OCI-LY7 (cell line): ENCODE measurements at regions not wholly inside any gene's neighbourhood (a gene's known extent, or its start where the extent isn't known, plus 50 kb on each side); places are given as distances from the start of the nearest gene placed in this dataset.

ENCODE experiments used
- BruUV-seq: library from RNA; stranded (reverse); fragments of 400-500 nt; replicated peaks from 2 replicates; lab custom pipeline; 2021; lab: Mats Ljungman, UMichigan
- CTCF ChIA-PET: fragments of 300-600 bp; sonication (Branson Sonifier 250); formaldehyde crosslinking; loops from one replicate; lab custom pipeline; 2022; ENCODE audit warnings: antibody characterized with exemption; ENCODE audit not compliant: unreplicated experiment; lab: Charles Lee
- POLR2A ChIA-PET: fragments of 300-600 bp; sonication (Branson Sonifier 250); formaldehyde crosslinking; loops from one replicate; lab custom pipeline; 2022; ENCODE audit warnings: antibody characterized with exemption; lab: Charles Lee
- DNase-seq: peaks from one replicate; pipeline ENCODE4 v3.0.0-alpha.2; 2015; ENCODE audit warnings: low spot score
- H2AFZ ChIP-seq: fragments of 200-600 bp; sonication (generic), shearing (Covaris generic); 2 replicates; pipeline ENCODE4 v1.6.1; 2014; ENCODE audit warnings: mild to moderate bottlenecking, antibody characterized with exemption, low read length, moderate library complexity
- H3K27ac ChIP-seq: fragments of 200-600 bp; sonication (generic); 2 replicates; pipeline ENCODE4 v1.5.1; 2014; ENCODE audit warnings: mixed run types, low read depth, mild to moderate bottlenecking, moderate library complexity, low read length, inconsistent platforms; ENCODE audit not compliant: poor library complexity, severe bottlenecking
- H3K36me3 ChIP-seq: fragments of 200-600 bp; sonication (generic); 2 replicates; pipeline ENCODE4 v1.6.1; 2014; ENCODE audit warnings: mild to moderate bottlenecking, antibody characterized with exemption, low read length, moderate library complexity, mixed read lengths; ENCODE audit not compliant: insufficient read depth
- H3K4me1 ChIP-seq: fragments of 200-600 bp; sonication (generic); 2 replicates; pipeline ENCODE4 v1.5.1; 2014; ENCODE audit warnings: mild to moderate bottlenecking, low read length; ENCODE audit not compliant: insufficient read depth, poor library complexity, severe bottlenecking
- H3K4me2 ChIP-seq: fragments of 200-600 bp; sonication (generic); 2 replicates; pipeline ENCODE4 v1.6.1; 2014; ENCODE audit warnings: mild to moderate bottlenecking, low read length
- H3K4me3 ChIP-seq: fragments of 200-600 bp; sonication (generic); 2 replicates; pipeline ENCODE4 v1.5.1; 2014; ENCODE audit warnings: mild to moderate bottlenecking, low read depth, low read length; ENCODE audit not compliant: poor library complexity, severe bottlenecking
- H3K79me2 ChIP-seq: fragments of 200-600 bp; sonication (generic); 2 replicates; pipeline ENCODE4 v1.6.1; 2016; ENCODE audit warnings: low read depth, mild to moderate bottlenecking, low read length, moderate library complexity, mixed read lengths; ENCODE audit not compliant: insufficient read depth
- H3K9me2 ChIP-seq: fragments of 200-600 bp; sonication (generic); 2 replicates; pipeline ENCODE4 v1.6.1; 2016; ENCODE audit warnings: mild to moderate bottlenecking, low read length, mixed read lengths; ENCODE audit not compliant: insufficient read depth
- H3K9me3 ChIP-seq: fragments of 200-600 bp; sonication (generic); 2 replicates; pipeline ENCODE4 v1.6.1; 2014; ENCODE audit warnings: mild to moderate bottlenecking, mixed run types, low read length, mixed read lengths
- H4K20me1 ChIP-seq: fragments of 200-600 bp; sonication (generic); 2 replicates; pipeline ENCODE4 v1.6.1; 2014; ENCODE audit warnings: mild to moderate bottlenecking, antibody characterized with exemption, low read length, moderate library complexity, mixed read lengths; ENCODE audit not compliant: insufficient read depth
- CTCF ChIP-seq: fragments of 200-600 bp; sonication (generic); conservative IDR thresholded peaks from 2 replicates; pipeline ENCODE4 v1.5.1; 2014; ENCODE audit warnings: mild to moderate bottlenecking, antibody characterized with exemption, low read length, moderate library complexity, mixed read lengths
- EZH2phosphoT487 ChIP-seq: fragments of 200-600 bp; sonication (generic); IDR thresholded peaks from 2 replicates; pipeline ENCODE4 v1.6.1; 2018; ENCODE audit warnings: low read depth, borderline replicate concordance, mild to moderate bottlenecking, mixed run types, antibody characterized with exemption, low read length, moderate library complexity, mixed read lengths
- intact Hi-C: fragments of 100-400 bp; cut with micrococcal nuclease; formaldehyde crosslinking; loops from one replicate; pipeline ENCODE4 v1.10.0; 2022; ENCODE audit not compliant: unreplicated experiment

GRCh38 chr6:163782436-163783003, 368.0 kb downstream of the QKI start:
- no peak for TF ChIP-seq EZH2phosphoT487
- TF ChIP-seq CTCF: no peak
- Histone ChIP-seq H3K9me2 (no peaks in the 10 kb centered on the region), H3K4me2 (no peak overlapping the region), H3K4me3 (no peak overlapping the region), H2AFZ (peak overlapping the region; percentile 27; the same call in 1 of the 2 replicates), H4K20me1 (no peaks in the 10 kb centered on the region), H3K4me1 (peaks cover 10% of the 10 kb centered on the region), H3K9me3 (no peaks in the 10 kb centered on the region), H3K27ac (no peak overlapping the region), H3K36me3 (no peaks in the 10 kb centered on the region), H3K79me2 (no peaks in the 10 kb centered on the region)
- no TSS peak for BruUV-seq
- peak; percentile 20 for DNase-seq
- POLR2A ChIA-PET: interaction anchor here (0.7 to 0.9 kb wide), 2 partner anchors 17 to 172 kb away, joined by 3 to 4 read pairs; no protein-coding TSS in a partner anchor
- CTCF ChIA-PET: no interaction called here
- intact Hi-C loops: no loop called here

- no peaks in the 10 kb centered on the region for H3K9me3 ChIP-seq
- no peaks in the 10 kb centered on the region for H3K79me2 ChIP-seq
- H3K4me1 ChIP-seq: peaks cover 10% of the 10 kb centered on the region
- H4K20me1 ChIP-seq: no peaks in the 10 kb centered on the region
- CTCF ChIA-PET: no interaction called here
- no peak for TF ChIP-seq EZH2phosphoT487
- no peak for TF ChIP-seq CTCF
- no peak overlapping the region for H3K4me3 ChIP-seq
- no peak for DNase-seq
- H3K4me2 ChIP-seq: no peak overlapping the region
- no peak overlapping the region for H2AFZ ChIP-seq
- no peaks in the 10 kb centered on the region for H3K36me3 ChIP-seq
- intact Hi-C loops: no loop called here
- no peaks in the 10 kb centered on the region for H3K9me2 ChIP-seq
- H3K27ac ChIP-seq: no peak overlapping the region
- POLR2A ChIA-PET: interaction anchor here (0.9 to 1.9 kb wide), 3 partner anchors 8 to 40 kb away, joined by 3 to 5 read pairs (median 3); no protein-coding TSS in a partner anchor
- BruUV-seq: no TSS peak
Measured at GRCh38 chr6:163780994-163781393, 366.5 kb downstream of the QKI start.

GRCh38 chr6:163779727-163780284, 365.3 kb downstream of the QKI start:
- no peaks in the 10 kb centered on the region for H3K9me3 ChIP-seq
- H3K27ac ChIP-seq: no peak overlapping the region
- H3K36me3 ChIP-seq: no peaks in the 10 kb centered on the region
- ChIA-PET CTCF (no interaction called here), POLR2A (interaction anchor here (0.7 to 1.9 kb wide), 2 partner anchors 10 to 17 kb away, joined by 3 to 5 read pairs; no protein-coding TSS in a partner anchor)
- H3K79me2 ChIP-seq: no peaks in the 10 kb centered on the region
- no peak overlapping the region for H3K4me2 ChIP-seq
- no peak overlapping the region for H3K4me3 ChIP-seq
- H2AFZ ChIP-seq: no peak overlapping the region
- no peaks in the 10 kb centered on the region for H3K9me2 ChIP-seq
- intact Hi-C loops: no loop called here
- H3K4me1 ChIP-seq: peaks cover 10% of the 10 kb centered on the region
- BruUV-seq: no TSS peak
- H4K20me1 ChIP-seq: no peaks in the 10 kb centered on the region
- TF ChIP-seq CTCF: no peak
- TF ChIP-seq EZH2phosphoT487: no peak
- DNase-seq: no peak
